Urinary bladder (tissue), 3 donors: ENCODE measurements at regions not wholly inside any gene's neighbourhood (a gene's known extent, or its start where the extent isn't known, plus 50 kb on each side); places are given as distances from the start of the nearest gene placed in this dataset.
"Not testable (repeated sequence)": the region's sequence is repeated elsewhere in the genome, so short reads cannot be mapped to it uniquely, and the experiment has no call there.

Source experiments
- DNase-seq: peaks from one replicate; pipeline ENCODE4 v3.0.0-alpha.2; 2015; ENCODE audit errors: extremely low spot score
- H3K27ac ChIP-seq: one replicate; pipeline ENCODE4 v1.5.1; 2013; ENCODE audit warnings: low read depth, mild to moderate bottlenecking, moderate library complexity
- H3K36me3 ChIP-seq: one replicate; pipeline ENCODE4 v1.6.1; 2013; ENCODE audit warnings: mild to moderate bottlenecking, moderate library complexity; ENCODE audit not compliant: insufficient read depth
- H3K4me1 ChIP-seq: one replicate; pipeline ENCODE4 v1.6.1; 2013; ENCODE audit warnings: mild to moderate bottlenecking, moderate library complexity; ENCODE audit not compliant: insufficient read depth
- H3K4me3 ChIP-seq: one replicate; pipeline ENCODE4 v1.5.1; 2013; ENCODE audit warnings: low read depth, low read length
- WGBS: extraction: QIAGEN DNeasy Blood & Tissue Kit; methylation state at CpG from one replicate; pipeline ENCODE4 v1.1.7; 2013; 5-methylcytosine and 5-hydroxymethylcytosine counted together
- donor health status: healthy with polysubstance abuse.
- donor health status: healthy.

DNA sequence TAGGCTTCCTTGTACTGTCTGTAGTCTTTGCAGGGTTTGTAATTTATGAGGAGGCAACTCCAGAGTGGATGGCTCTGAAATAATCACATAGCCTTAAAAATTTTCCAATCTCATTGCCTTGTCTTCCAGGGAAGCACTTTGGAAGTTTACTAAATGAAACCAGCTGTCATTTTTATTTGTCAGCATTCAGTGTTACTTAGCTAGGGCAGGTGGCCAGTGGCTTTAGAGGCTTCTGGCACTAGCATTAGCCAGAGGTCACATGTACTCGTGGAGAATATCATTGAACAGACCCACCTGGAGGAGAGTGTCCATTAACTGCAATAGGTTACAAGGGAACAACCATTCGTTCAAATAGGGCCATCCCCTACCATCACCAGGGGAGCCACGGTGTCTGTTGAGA, 160.3 kb upstream of the SLC28A3 start:
- Histone ChIP-seq H3K4me1 (no peaks in the 10 kb centered on the region), H3K36me3 (no peaks in the 10 kb centered on the region), H3K27ac (no peak overlapping the region), H3K4me3 (no peak overlapping the region)
- 61% methylated on average over 3 of the region's 3 CpGs for WGBS
- no peak for DNase-seq

GRCh38 chr9:84501587-84501986, 161.0 kb upstream of the SLC28A3 start:
- no peak overlapping the region for H3K27ac ChIP-seq
- no peak for DNase-seq

DNA sequence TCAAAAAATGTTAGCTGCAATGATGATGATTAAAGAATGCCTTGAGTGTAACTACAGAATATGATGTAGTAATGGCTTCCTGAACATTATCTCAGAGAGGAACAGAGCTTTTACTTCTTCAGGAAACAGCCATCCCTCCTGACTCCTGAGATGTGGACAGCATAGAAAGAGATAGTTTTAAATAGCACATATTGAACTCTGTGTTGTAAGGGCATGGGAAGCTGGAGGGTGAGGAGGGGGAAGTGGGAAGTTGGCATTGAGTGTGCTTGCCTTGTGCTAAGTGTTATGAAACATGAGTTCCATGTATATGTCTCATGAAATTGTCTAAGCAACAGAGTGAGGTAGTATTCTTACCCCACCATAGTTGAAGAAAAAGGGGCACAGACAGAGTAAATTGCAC, 161.5 kb upstream of the SLC28A3 start:
- no peak for DNase-seq
- no peaks in the 10 kb centered on the region for H3K4me1 ChIP-seq
- H3K4me3 ChIP-seq: no peak overlapping the region
- H3K27ac ChIP-seq: no peak overlapping the region
- H3K36me3 ChIP-seq: no peaks in the 10 kb centered on the region

More at GRCh38 chr9:84501587-84501986, 161.0 kb upstream of the SLC28A3 start:
- no peaks in the 10 kb centered on the region for H3K4me1 ChIP-seq
- H3K36me3 ChIP-seq: no peaks in the 10 kb centered on the region
- no peak overlapping the region for H3K4me3 ChIP-seq

DNA sequence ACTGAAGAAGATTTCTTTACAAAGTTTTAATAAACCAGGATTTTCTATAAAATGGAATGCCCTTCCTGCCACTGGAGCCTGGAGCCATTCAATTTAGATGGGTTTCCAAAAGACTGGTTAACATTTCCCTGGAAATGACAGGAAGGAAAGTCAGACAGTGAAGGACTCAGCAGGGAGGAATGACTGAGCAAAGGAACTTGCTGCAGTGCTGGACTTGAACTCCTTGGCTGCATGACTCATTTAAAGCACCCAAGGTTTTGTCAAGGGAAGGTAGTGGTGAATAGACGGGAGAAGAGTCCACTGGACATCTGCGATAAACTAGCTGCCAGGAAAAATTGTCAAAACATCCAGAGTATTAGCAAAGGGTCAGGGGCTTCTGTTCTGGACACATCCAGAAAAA, 163.8 kb upstream of the SLC28A3 start:
- H3K36me3 ChIP-seq: no peaks in the 10 kb centered on the region
- no peak overlapping the region for H3K4me3 ChIP-seq
- H3K27ac ChIP-seq: no peak overlapping the region
- no peaks in the 10 kb centered on the region for H3K4me1 ChIP-seq
- DNase-seq: no peak
- 75% methylated on average over 2 of the region's 2 CpGs for whole genome bisulfite sequencing

- 82% methylated on average over 2 of the region's 2 CpGs for WGBS
- no peaks in the 10 kb centered on the region for H3K4me1 ChIP-seq
- no peak overlapping the region for H3K27ac ChIP-seq
- no peak for DNase-seq
- H3K4me3 ChIP-seq: no peak overlapping the region
- no peaks in the 10 kb centered on the region for H3K36me3 ChIP-seq
Observed at GRCh38 chr9:84511651-84512050, 157.9 kb upstream of the NTRK2 start.

GRCh38 chr9:84512493-84512892, 157.0 kb upstream of the NTRK2 start:
- no peak for DNase-seq
- H3K36me3 ChIP-seq: no peaks in the 10 kb centered on the region
- 84% methylated on average over 2 of the region's 2 CpGs for WGBS
- no peak overlapping the region for H3K4me3 ChIP-seq
- no peak overlapping the region for H3K27ac ChIP-seq
- H3K4me1 ChIP-seq: no peaks in the 10 kb centered on the region

- 70% methylated on average over 1 of the region's 1 CpG for WGBS
- H3K36me3 ChIP-seq: no peaks in the 10 kb centered on the region
- no peak for DNase-seq
- no peak overlapping the region for H3K4me3 ChIP-seq
- no peak overlapping the region for H3K27ac ChIP-seq
- no peaks in the 10 kb centered on the region for H3K4me1 ChIP-seq
Observed at GRCh38 chr9:84513473-84513872, 156.1 kb upstream of the NTRK2 start.

GRCh38 chr9:84513979-84514378, 155.6 kb upstream of the NTRK2 start:
- Histone ChIP-seq H3K27ac (no peak overlapping the region), H3K36me3 (no peaks in the 10 kb centered on the region), H3K4me3 (no peak overlapping the region), H3K4me1 (no peaks in the 10 kb centered on the region)
- 62% methylated on average over 2 of the region's 2 CpGs for WGBS
- DNase-seq: no peak

DNA sequence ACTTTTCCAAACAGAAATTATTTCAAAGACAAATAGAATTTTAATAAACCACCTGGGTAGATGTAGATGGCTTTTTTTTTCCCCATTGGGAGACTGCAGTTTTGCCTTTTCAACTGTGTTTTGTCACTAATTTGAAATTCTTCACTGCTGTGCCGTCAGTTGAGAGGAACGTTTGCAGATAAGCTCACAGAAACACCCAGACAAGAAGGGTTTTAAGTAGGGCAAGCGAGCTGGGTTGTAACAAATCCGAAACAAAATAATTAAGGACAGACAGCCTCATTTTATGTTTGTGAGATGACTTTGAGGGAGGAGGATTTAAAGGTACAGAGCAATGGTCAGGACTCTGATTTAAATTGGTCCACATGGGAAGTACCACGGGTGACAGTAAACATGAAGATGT, 155.1 kb upstream of the NTRK2 start:
- Histone ChIP-seq H3K36me3 (no peaks in the 10 kb centered on the region), H3K4me3 (no peak overlapping the region), H3K27ac (no peak overlapping the region), H3K4me1 (no peaks in the 10 kb centered on the region)
- 38% methylated on average over 5 of the region's 5 CpGs for WGBS
- DNase-seq: no peak

- H3K4me3 ChIP-seq: no peak overlapping the region
- no peak overlapping the region for H3K27ac ChIP-seq
- H3K4me1 ChIP-seq: no peaks in the 10 kb centered on the region
- 55% methylated on average over 5 of the region's 5 CpGs for WGBS
- H3K36me3 ChIP-seq: no peaks in the 10 kb centered on the region
- DNase-seq: no peak
Observed at GRCh38 chr9:84517026-84517425, 152.5 kb upstream of the NTRK2 start.

DNA sequence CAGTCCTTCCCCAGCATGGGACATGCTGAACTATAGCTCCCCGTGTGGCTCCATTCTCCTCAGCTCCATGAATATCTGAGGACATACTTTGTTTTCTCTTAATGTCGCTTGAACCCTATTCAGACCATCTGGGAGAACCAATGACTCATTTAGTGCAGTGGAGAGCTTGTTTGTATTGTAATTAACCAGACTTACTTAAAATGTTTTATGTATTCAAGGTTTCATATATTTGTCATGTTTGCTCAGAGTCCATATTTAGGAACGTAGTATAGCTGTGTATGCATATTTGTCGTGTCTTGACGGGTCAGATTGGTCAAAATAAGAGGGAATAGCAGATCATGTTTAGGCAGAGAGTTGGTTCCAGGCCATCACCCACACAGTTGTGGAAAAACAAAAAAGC, 150.1 kb upstream of the NTRK2 start:
- Histone ChIP-seq H3K27ac (no peak overlapping the region), H3K36me3 (no peaks in the 10 kb centered on the region), H3K4me1 (no peaks in the 10 kb centered on the region), H3K4me3 (no peak overlapping the region)
- WGBS: 81% methylated on average over 5 of the region's 5 CpGs
- DNase-seq: no peak

DNA sequence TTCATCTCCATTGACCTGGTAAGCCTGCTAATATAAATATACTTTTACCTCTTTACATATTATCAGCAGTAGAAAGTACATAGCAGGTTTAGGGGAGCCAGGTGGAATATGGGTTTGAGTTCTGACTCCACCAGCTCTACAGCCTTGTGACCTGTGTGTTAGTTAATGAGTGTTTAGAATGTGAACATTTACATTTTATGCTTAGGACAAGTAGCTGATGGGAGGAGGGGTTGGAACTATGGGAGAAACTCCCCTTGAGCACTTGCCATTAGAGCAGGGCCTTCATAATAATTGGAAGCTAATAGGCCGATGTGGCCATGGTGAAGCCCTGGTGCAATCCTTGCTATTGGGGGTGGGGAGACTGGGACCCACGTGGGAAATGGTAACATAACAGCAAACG, 148.3 kb upstream of the NTRK2 start:
- Histone ChIP-seq H3K36me3 (no peaks in the 10 kb centered on the region), H3K4me3 (no peak overlapping the region), H3K4me1 (no peaks in the 10 kb centered on the region), H3K27ac (no peak overlapping the region)
- no peak for DNase-seq
- WGBS: 42% methylated on average over 3 of the region's 3 CpGs

DNA sequence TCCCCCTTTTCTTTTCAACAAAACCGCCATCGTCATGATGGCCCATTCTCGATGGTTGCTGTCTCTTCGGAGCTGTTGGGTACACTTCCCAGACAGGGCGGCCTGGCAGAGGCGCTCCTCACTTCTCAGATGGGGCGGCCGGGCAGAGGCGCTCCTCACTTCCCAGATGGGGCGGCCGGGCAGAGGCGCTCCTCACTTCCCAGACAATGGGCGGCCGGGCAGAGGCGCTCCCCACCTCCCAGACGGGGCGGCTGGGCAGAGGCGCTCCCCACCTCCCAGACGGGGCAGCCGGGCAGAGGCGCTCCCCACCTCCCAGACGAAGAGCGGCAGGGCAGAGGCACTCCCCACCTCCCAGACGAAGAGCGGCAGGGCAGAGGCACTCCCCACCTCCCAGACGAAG, 143.3 kb upstream of the NTRK2 start:
- WGBS: 94% methylated on average over 26 of the region's 26 CpGs
- H3K36me3 ChIP-seq, H3K27ac ChIP-seq, H3K4me3 ChIP-seq, DNase-seq, H3K4me1 ChIP-seq: not testable (repeated sequence)

DNA sequence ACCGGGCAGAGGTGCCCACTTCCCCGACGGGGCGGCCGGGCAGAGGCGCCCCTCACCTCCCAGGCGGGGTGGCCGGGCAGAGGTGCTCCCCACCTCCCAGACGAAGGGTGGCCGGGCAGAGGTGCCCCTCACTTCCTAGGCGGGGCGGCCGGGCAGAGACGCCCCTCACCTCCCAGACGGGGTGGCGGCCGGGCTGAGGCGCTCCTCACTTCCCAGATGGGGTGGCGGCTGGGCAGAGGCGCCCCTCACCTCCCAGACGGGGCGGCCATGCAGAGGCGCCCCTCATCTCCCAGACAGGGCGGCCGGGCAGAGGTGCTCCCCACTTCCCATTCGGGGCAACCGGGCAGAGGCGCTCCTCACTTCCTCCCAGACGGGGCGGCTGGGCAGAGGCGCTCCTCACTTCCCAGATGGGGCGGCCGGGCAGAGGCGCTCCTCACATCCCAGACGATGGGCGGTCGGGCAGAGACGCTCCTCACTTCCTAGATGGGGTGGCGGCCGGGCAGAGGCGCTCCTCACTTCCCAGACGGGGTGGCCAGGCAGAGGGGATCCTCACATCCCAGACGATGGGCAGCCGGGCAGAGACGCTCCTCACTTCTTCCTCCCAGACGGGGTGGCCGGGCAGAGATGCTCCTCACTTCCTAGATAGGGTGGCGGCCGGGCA, 142.3 kb upstream of the NTRK2 start:
- DNase-seq, H3K4me1 ChIP-seq, H3K4me3 ChIP-seq, H3K36me3 ChIP-seq, H3K27ac ChIP-seq: not testable (repeated sequence)
- 97% methylated on average over 49 of the region's 49 CpGs for WGBS

GRCh38 chr9:84535973-84536372, 133.6 kb upstream of the NTRK2 start:
- WGBS: 56% methylated on average over 10 of the region's 10 CpGs
- DNase-seq, H3K4me3 ChIP-seq, H3K27ac ChIP-seq, H3K36me3 ChIP-seq, H3K4me1 ChIP-seq: not testable (repeated sequence)
